Globus pallidus (tissue), 1 donor: ENCODE measurements at regions not wholly inside any gene's neighbourhood (a gene's known extent, or its start where the extent isn't known, plus 50 kb on each side); places are given as distances from the start of the nearest gene placed in this dataset.
"Not testable (repeated sequence)": the region's sequence is repeated elsewhere in the genome, so short reads cannot be mapped to it uniquely, and the experiment has no call there.

Experiments used
- DNase-seq: peaks from one replicate; pipeline ENCODE4 v3.0.0-alpha.2; 2015; ENCODE audit warnings: low spot score

GRCh38 chr14:30160608-30161007, 233.0 kb upstream of the PRKD1 start:
- no peak for DNase-seq

GRCh38 chr14:30162066-30162465, 234.4 kb upstream of the PRKD1 start:
- no peak for DNase-seq

- no peak for DNase-seq
These were observed 237.6 kb upstream of the PRKD1 start for GRCh38 chr14:30165255-30165654.

- no peak for DNase-seq
These were observed 250.1 kb upstream of the PRKD1 start for GRCh38 chr14:30177781-30178180.

- no peak for DNase-seq
These were observed 251.9 kb upstream of the PRKD1 start for GRCh38 chr14:30179381-30180130.

GRCh38 chr14:30180219-30180618, 252.6 kb upstream of the PRKD1 start:
- DNase-seq, result no peak

- DNase-seq, result no peak
These were observed 258.2 kb upstream of the PRKD1 start for GRCh38 chr14:30185832-30186231.

- DNase-seq, result no peak
These were observed 264.1 kb upstream of the PRKD1 start for GRCh38 chr14:30191639-30192279.

GRCh38 chr14:30193101-30193500, 265.5 kb upstream of the PRKD1 start:
- no peak for DNase-seq

- no peak for DNase-seq
These were observed 266.3 kb upstream of the PRKD1 start for GRCh38 chr14:30193845-30194501.

- DNase-seq, result no peak
These were observed 267.1 kb upstream of the PRKD1 start for GRCh38 chr14:30194741-30195148.

GRCh38 chr14:30195941-30196340, 268.3 kb upstream of the PRKD1 start:
- no peak for DNase-seq

- no peak for DNase-seq
These were observed 269.2 kb upstream of the PRKD1 start for GRCh38 chr14:30196861-30197260.

- not testable (repeated sequence) for DNase-seq
These were observed 271.1 kb upstream of the PRKD1 start for GRCh38 chr14:30198720-30199119.

- no peak for DNase-seq
These were observed 276.9 kb upstream of the PRKD1 start for GRCh38 chr14:30204431-30204980.

- DNase-seq, result no peak
These were observed 281.5 kb upstream of the PRKD1 start for GRCh38 chr14:30209136-30209535.

- no peak for DNase-seq
These were observed 283.0 kb upstream of the PRKD1 start for GRCh38 chr14:30210630-30211029.

GRCh38 chr14:30211326-30211725, 283.7 kb upstream of the PRKD1 start:
- DNase-seq, result no peak

GRCh38 chr14:30214014-30214413, 286.4 kb upstream of the PRKD1 start:
- DNase-seq, result no peak

- peak; percentile 63 for DNase-seq
These were observed 286.9 kb upstream of the PRKD1 start for GRCh38 chr14:30214461-30215090.

GRCh38 chr14:30218907-30219306, 291.3 kb upstream of the PRKD1 start:
- DNase-seq, result no peak

- no peak for DNase-seq
These were observed 293.9 kb upstream of the PRKD1 start for GRCh38 chr14:30221546-30221945.
